MCF 10A (cell line): ENCODE measurements at regions not wholly inside any gene's neighbourhood (a gene's known extent, or its start where the extent isn't known, plus 50 kb on each side); places are given as distances from the start of the nearest gene placed in this dataset.

Source experiments
- BruUV-seq: library from RNA; stranded (reverse); fragments of 400-500 nt; replicated peaks from 2 replicates; lab custom pipeline; 2021; lab: Mats Ljungman, UMichigan
- CTCF ChIA-PET: fragments of 300-600 bp; sonication (Branson Sonifier 250); formaldehyde crosslinking; extraction: SDS; loops from one replicate; lab custom pipeline; 2021; ENCODE audit warnings: antibody characterized with exemption, inconsistent platforms; lab: Yijun Ruan, JAX
- POLR2A ChIA-PET: fragments of 300-600, 350-650 bp; sonication (Branson Sonifier 250); formaldehyde crosslinking; extraction: SDS; loops from one replicate; lab custom pipeline; 2020; ENCODE audit warnings: antibody characterized with exemption, inconsistent platforms; lab: Yijun Ruan, JAX
- DNase-seq: peaks from one replicate; pipeline ENCODE4 v3.0.0-alpha.2; 2018; ENCODE audit not compliant: unreplicated experiment
- H3K27ac Mint-ChIP-seq: one replicate; pipeline ENCODE4 v1.8.0; 2022; ENCODE audit warnings: mild to moderate bottlenecking, low read depth, mixed read lengths; ENCODE audit not compliant: unreplicated experiment
- H3K27me3 Mint-ChIP-seq: one replicate; pipeline ENCODE4 v1.8.0; 2022; ENCODE audit warnings: mixed read lengths; ENCODE audit not compliant: insufficient read depth, unreplicated experiment
- H3K36me3 Mint-ChIP-seq: one replicate; pipeline ENCODE4 v1.8.0; 2022; ENCODE audit warnings: mild to moderate bottlenecking, moderate library complexity, mixed read lengths; ENCODE audit not compliant: insufficient read depth, unreplicated experiment
- H3K4me1 Mint-ChIP-seq: one replicate; pipeline ENCODE4 v1.8.0; 2022; ENCODE audit warnings: mixed read lengths; ENCODE audit not compliant: insufficient read depth, unreplicated experiment
- H3K4me3 Mint-ChIP-seq: one replicate; pipeline ENCODE4 v1.8.0; 2022; ENCODE audit warnings: mild to moderate bottlenecking, moderate library complexity, mixed read lengths; ENCODE audit not compliant: unreplicated experiment
- H3K9me3 Mint-ChIP-seq: one replicate; pipeline ENCODE4 v1.8.0; 2022; ENCODE audit warnings: mixed read lengths; ENCODE audit not compliant: unreplicated experiment
- CTCF ChIP-seq: fragments of 200-600 bp; IDR thresholded peaks from one replicate; pipeline ENCODE4 v1.8.0; 2022; ENCODE audit warnings: antibody characterized with exemption, mild to moderate bottlenecking; ENCODE audit not compliant: unreplicated experiment
- intact Hi-C: fragments of 100-400 bp; cut with micrococcal nuclease; formaldehyde crosslinking; loops from 2 replicates; pipeline ENCODE4 v1.14.1; 2022

- DNase-seq = no peak
- CTCF ChIA-PET = interaction anchor here (0.9 to 1.1 kb wide), 3 partner anchors 158 to 192 kb away, joined by 3 to 4 read pairs (median 3); no protein-coding TSS in a partner anchor
- BruUV-seq = no TSS peak
- H3K36me3 Mint-ChIP-seq = no peaks in the 10 kb centered on the region
- no peaks in the 10 kb centered on the region for H3K4me1 Mint-ChIP-seq
- H3K9me3 Mint-ChIP-seq = no peaks in the 10 kb centered on the region
- POLR2A ChIA-PET = interaction anchor here (0.7 kb wide), 2 partner anchors 38 to 599 kb away, joined by 3 read pairs; no protein-coding TSS in a partner anchor
- intact Hi-C loops = no loop called here
- H3K27ac Mint-ChIP-seq = no peak overlapping the region
- no peak overlapping the region for H3K4me3 Mint-ChIP-seq
- H3K27me3 Mint-ChIP-seq = no peaks in the 10 kb centered on the region
- TF ChIP-seq CTCF = no peak
Measured at GRCh38 chr16:72658888-72659717, 388.8 kb downstream of the ZFHX3 start.

GRCh38 chr16:72657791-72658190 is 390.1 kb downstream of the ZFHX3 start:
- no peak for TF ChIP-seq CTCF
- no peaks in the 10 kb centered on the region for H3K9me3 Mint-ChIP-seq
- no TSS peak for BruUV-seq
- H3K27me3 Mint-ChIP-seq = no peaks in the 10 kb centered on the region
- no peaks in the 10 kb centered on the region for H3K4me1 Mint-ChIP-seq
- intact Hi-C loops = no loop called here
- no peak for DNase-seq
- H3K36me3 Mint-ChIP-seq = no peaks in the 10 kb centered on the region
- ChIA-PET POLR2A (no interaction called here), CTCF (interaction anchor here (0.6 to 1.6 kb wide), 7 partner anchors 9 to 191 kb away, joined by 3 to 5 read pairs (median 3); no protein-coding TSS in a partner anchor)
- H3K27ac Mint-ChIP-seq = no peak overlapping the region
- no peak overlapping the region for H3K4me3 Mint-ChIP-seq

- no peaks in the 10 kb centered on the region for H3K36me3 Mint-ChIP-seq
- peaks cover 4% of the 10 kb centered on the region for H3K9me3 Mint-ChIP-seq
- no peaks in the 10 kb centered on the region for H3K27me3 Mint-ChIP-seq
- DNase-seq = no peak
- H3K4me3 Mint-ChIP-seq = no peak overlapping the region
- TF ChIP-seq CTCF = no peak
- H3K27ac Mint-ChIP-seq = no peak overlapping the region
- no TSS peak for BruUV-seq
- POLR2A ChIA-PET = no interaction called here
- H3K4me1 Mint-ChIP-seq = no peaks in the 10 kb centered on the region
- intact Hi-C loops = no loop called here
- CTCF ChIA-PET = interaction anchor here (0.6 to 1.6 kb wide), 4 partner anchors 8 to 176 kb away, joined by 3 read pairs; no protein-coding TSS in a partner anchor
Measured at GRCh38 chr16:72657164-72657563, 390.8 kb downstream of the ZFHX3 start.

- no peak for DNase-seq
- Mint-ChIP-seq H3K4me1 (no peaks in the 10 kb centered on the region), H3K27me3 (no peaks in the 10 kb centered on the region), H3K9me3 (peaks cover 10% of the 10 kb centered on the region), H3K36me3 (no peaks in the 10 kb centered on the region), H3K4me3 (no peak overlapping the region), H3K27ac (no peak overlapping the region)
- POLR2A ChIA-PET = interaction anchor here (0.6 to 1.6 kb wide), 3 partner anchors 10 to 178 kb away, joined by 3 to 9 read pairs (median 4); no protein-coding TSS in a partner anchor
- intact Hi-C loops = no loop called here
- no peak for TF ChIP-seq CTCF
- CTCF ChIA-PET = interaction anchor here (0.6 to 2.1 kb wide), 3 partner anchors 10 to 606 kb away, joined by 3 to 6 read pairs (median 3); no protein-coding TSS in a partner anchor
- no TSS peak for BruUV-seq
Measured at GRCh38 chr16:72654535-72654934, 393.4 kb downstream of the ZFHX3 start.
